ENCODE measurements at regions not wholly inside any gene's neighbourhood (a gene's known extent, or its start where the extent isn't known, plus 50 kb on each side); places are given as distances from the start of the nearest gene placed in this dataset.

DNA sequence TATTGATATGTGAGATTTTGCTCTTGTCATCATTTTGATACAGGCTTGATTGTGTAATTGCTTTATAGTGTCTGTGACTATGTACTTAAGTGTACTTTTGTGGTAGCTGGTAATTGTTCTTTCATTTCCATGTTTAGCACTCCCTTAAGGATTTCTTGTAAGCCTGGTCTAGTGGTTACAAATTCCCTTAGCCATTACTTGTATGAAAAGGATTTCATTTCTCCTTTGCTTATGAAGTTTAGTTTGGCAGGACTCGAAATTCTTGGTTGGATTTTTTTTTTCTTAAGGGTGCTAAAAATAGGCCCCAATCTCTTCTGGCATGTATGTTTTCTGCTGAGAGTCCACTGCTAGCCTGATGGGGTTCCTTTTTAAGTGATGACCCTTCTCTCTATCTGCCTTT lies 346.8 kb downstream of the JRKL start:
- TF ChIP-seq, protein P1, sequence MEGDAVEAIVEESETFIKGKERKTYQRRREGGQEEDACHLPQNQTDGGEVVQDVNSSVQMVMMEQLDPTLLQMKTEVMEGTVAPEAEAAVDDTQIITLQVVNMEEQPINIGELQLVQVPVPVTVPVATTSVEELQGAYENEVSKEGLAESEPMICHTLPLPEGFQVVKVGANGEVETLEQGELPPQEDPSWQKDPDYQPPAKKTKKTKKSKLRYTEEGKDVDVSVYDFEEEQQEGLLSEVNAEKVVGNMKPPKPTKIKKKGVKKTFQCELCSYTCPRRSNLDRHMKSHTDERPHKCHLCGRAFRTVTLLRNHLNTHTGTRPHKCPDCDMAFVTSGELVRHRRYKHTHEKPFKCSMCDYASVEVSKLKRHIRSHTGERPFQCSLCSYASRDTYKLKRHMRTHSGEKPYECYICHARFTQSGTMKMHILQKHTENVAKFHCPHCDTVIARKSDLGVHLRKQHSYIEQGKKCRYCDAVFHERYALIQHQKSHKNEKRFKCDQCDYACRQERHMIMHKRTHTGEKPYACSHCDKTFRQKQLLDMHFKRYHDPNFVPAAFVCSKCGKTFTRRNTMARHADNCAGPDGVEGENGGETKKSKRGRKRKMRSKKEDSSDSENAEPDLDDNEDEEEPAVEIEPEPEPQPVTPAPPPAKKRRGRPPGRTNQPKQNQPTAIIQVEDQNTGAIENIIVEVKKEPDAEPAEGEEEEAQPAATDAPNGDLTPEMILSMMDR (IDR thresholded peaks at IDR 0.05), result no peak
- no peak for TF ChIP-seq EP300 (IDR thresholded peaks at IDR 0.05; ENCODE audit: low read depth)
